SK-N-SH treated with all-trans-retinoic acid at 6 μM for 48 hours (cell line): ENCODE measurements at regions not wholly inside any gene's neighbourhood (a gene's known extent, or its start where the extent isn't known, plus 50 kb on each side); places are given as distances from the start of the nearest gene placed in this dataset.

ENCODE experiments used
- ATAC-seq: fragments of 200-7000 bp; cut with Tn5 transposase; 3 replicates; pipeline ENCODE4 v1.9.1; 2020; ENCODE audit warnings: mild to moderate bottlenecking, moderate library complexity
- ARNTL ChIP-seq: fragments of 450-650 bp; formaldehyde crosslinking; IDR thresholded peaks from 2 replicates; pipeline ENCODE4 v1.5.0; 2020; ENCODE audit warnings: low read depth, mild to moderate bottlenecking, moderate library complexity, borderline replicate concordance
- BACH2 ChIP-seq: fragments of 250-450 bp; sonication (Bioruptor Pico); IDR thresholded peaks from 2 replicates; pipeline ENCODE4 v1.9.0; 2021; ENCODE audit warnings: mild to moderate bottlenecking, borderline replicate concordance
- CSDC2 ChIP-seq: fragments of 250-450 bp; sonication (Bioruptor Pico); IDR thresholded peaks from 2 replicates; pipeline ENCODE4 v1.5.0; 2020; ENCODE audit warnings: mild to moderate bottlenecking, moderate library complexity
- ESRRG ChIP-seq: fragments of 250-450 bp; sonication (Bioruptor Pico); IDR thresholded peaks from 2 replicates; pipeline ENCODE4 v1.6.1; 2021; ENCODE audit warnings: mild to moderate bottlenecking
- GLIS3 ChIP-seq: fragments of 250-450 bp; sonication (Bioruptor Pico); IDR thresholded peaks from 2 replicates; pipeline ENCODE4 v1.5.0; 2020; ENCODE audit warnings: mild to moderate bottlenecking, moderate library complexity
- ISL1 ChIP-seq: fragments of 250-450 bp; sonication (Bioruptor Pico); IDR thresholded peaks from 2 replicates; pipeline ENCODE4 v2.1.2; 2022; ENCODE audit warnings: mild to moderate bottlenecking, moderate library complexity
- OSR1 ChIP-seq: fragments of 250-450 bp; sonication (Bioruptor Pico); IDR thresholded peaks from 2 replicates; pipeline ENCODE4 v1.8.0; 2022; ENCODE audit warnings: moderate library complexity, mild to moderate bottlenecking, inconsistent platforms
- PPARA ChIP-seq: fragments of 250-450 bp; sonication (Bioruptor Pico); IDR thresholded peaks from 2 replicates; pipeline ENCODE4 v1.5.0; 2020; ENCODE audit warnings: mild to moderate bottlenecking, borderline replicate concordance
- RARB ChIP-seq: fragments of 250-450 bp; sonication (Bioruptor Pico); IDR thresholded peaks from 2 replicates; pipeline ENCODE4 v1.8.0; 2021; ENCODE audit warnings: mild to moderate bottlenecking, moderate library complexity
- SNAI2 ChIP-seq: fragments of 250-450 bp; sonication (Bioruptor Pico); IDR thresholded peaks from 2 replicates; pipeline ENCODE4 v1.5.0; 2020; ENCODE audit warnings: mild to moderate bottlenecking, moderate library complexity
- TCF4 ChIP-seq: fragments of 250-450 bp; sonication (Bioruptor Pico); IDR thresholded peaks from 2 replicates; pipeline ENCODE4 v1.8.0; 2021; ENCODE audit warnings: mild to moderate bottlenecking, moderate library complexity, borderline replicate concordance
- TOX ChIP-seq: fragments of 250-450 bp; sonication (Bioruptor Pico); IDR thresholded peaks from 2 replicates; pipeline ENCODE4 v1.8.0; 2021; ENCODE audit warnings: mild to moderate bottlenecking, moderate library complexity, borderline replicate concordance
- ZC3H10 ChIP-seq: fragments of 250-450 bp; sonication (Bioruptor Pico); IDR thresholded peaks from 2 replicates; pipeline ENCODE4 v1.5.1; 2021; ENCODE audit warnings: mild to moderate bottlenecking, moderate library complexity
- ZFP3 ChIP-seq: fragments of 250-450 bp; sonication (Bioruptor Pico); IDR thresholded peaks from 2 replicates; pipeline ENCODE4 v1.5.0; 2020; ENCODE audit warnings: mild to moderate bottlenecking, moderate library complexity
- ZFP30 ChIP-seq: fragments of 450-650 bp; formaldehyde crosslinking; IDR thresholded peaks from 2 replicates; pipeline ENCODE4 v1.5.0; 2022; ENCODE audit warnings: mild to moderate bottlenecking, moderate library complexity
- ZNF565 ChIP-seq: fragments of 450-650 bp; formaldehyde crosslinking; conservative IDR thresholded peaks from 2 replicates; pipeline ENCODE4 v1.5.0; 2020; ENCODE audit warnings: low read depth, mild to moderate bottlenecking, moderate library complexity
- ZNF70 ChIP-seq: fragments of 450-650 bp; formaldehyde crosslinking; IDR thresholded peaks from 2 replicates; pipeline ENCODE4 v1.5.0; 2020; ENCODE audit warnings: mild to moderate bottlenecking, moderate library complexity
- ZNF8 ChIP-seq: fragments of 450-650 bp; formaldehyde crosslinking; IDR thresholded peaks from 2 replicates; pipeline ENCODE4 v1.5.0; 2020; ENCODE audit warnings: mild to moderate bottlenecking, moderate library complexity
- TF ChIP-seq, protein P1 (sequence below): fragments of 250-450 bp; sonication (Bioruptor Pico); IDR thresholded peaks from 2 replicates; pipeline ENCODE4 v1.8.0; 2020; ENCODE audit warnings: mild to moderate bottlenecking, moderate library complexity, borderline replicate concordance
- TF ChIP-seq, protein P2 (sequence below): fragments of 250-450 bp; sonication (Bioruptor Pico); IDR thresholded peaks from 2 replicates; pipeline ENCODE4 v1.5.1; 2020; ENCODE audit warnings: low read depth, mild to moderate bottlenecking, moderate library complexity
- TF ChIP-seq, protein P3 (sequence below): fragments of 250-450 bp; sonication (Bioruptor Pico); IDR thresholded peaks from 2 replicates; pipeline ENCODE4 v1.5.1; 2021; ENCODE audit warnings: mild to moderate bottlenecking, moderate library complexity
- TF ChIP-seq, protein P4 (sequence below): fragments of 250-450 bp; sonication (Bioruptor Pico); IDR thresholded peaks from 2 replicates; pipeline ENCODE4 v1.5.0; 2020; ENCODE audit warnings: mild to moderate bottlenecking, moderate library complexity
- TF ChIP-seq, protein P5 (sequence below): fragments of 250-450 bp; sonication (Bioruptor Pico); IDR thresholded peaks from 2 replicates; pipeline ENCODE4 v1.8.0; 2021; ENCODE audit warnings: low read depth, mild to moderate bottlenecking, moderate library complexity, borderline replicate concordance

DNA sequence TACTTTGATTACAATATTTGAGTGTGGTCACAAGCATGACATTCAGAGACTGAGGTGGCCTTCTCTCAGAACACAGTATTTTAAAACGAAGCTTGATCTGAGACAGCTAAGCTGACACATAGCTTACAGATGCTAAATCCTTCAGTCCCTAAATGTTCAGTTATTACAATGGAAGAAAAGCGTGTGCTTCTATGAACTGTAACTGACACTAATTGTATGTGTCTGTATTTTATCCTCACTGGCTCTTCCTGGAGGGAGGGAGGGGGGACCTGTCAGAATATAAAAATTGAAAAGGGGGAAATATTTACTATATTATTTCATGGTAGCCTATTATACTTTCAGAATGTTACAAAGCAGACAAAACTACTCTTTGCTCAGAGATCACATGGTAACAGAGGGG, 340.2 kb downstream of the FIGN start:
- ATAC-seq: no peak
- TF ChIP-seq ZFP30 (CRISPR knock-in tag) (no peak), BACH2 (CRISPR knock-in tag) (no peak), ISL1 (no peak), ZC3H10 (CRISPR knock-in tag) (no peak), ZNF8 (CRISPR knock-in tag) (no peak), ZNF70 (no peak), OSR1 (CRISPR knock-in tag) (no peak), PPARA (no peak), ZFP3 (CRISPR knock-in tag) (no peak), TCF4 (CRISPR knock-in tag) (no peak)
- TF ChIP-seq, protein P1, sequence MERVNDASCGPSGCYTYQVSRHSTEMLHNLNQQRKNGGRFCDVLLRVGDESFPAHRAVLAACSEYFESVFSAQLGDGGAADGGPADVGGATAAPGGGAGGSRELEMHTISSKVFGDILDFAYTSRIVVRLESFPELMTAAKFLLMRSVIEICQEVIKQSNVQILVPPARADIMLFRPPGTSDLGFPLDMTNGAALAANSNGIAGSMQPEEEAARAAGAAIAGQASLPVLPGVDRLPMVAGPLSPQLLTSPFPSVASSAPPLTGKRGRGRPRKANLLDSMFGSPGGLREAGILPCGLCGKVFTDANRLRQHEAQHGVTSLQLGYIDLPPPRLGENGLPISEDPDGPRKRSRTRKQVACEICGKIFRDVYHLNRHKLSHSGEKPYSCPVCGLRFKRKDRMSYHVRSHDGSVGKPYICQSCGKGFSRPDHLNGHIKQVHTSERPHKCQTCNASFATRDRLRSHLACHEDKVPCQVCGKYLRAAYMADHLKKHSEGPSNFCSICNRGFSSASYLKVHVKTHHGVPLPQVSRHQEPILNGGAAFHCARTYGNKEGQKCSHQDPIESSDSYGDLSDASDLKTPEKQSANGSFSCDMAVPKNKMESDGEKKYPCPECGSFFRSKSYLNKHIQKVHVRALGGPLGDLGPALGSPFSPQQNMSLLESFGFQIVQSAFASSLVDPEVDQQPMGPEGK (CRISPR knock-in tag): no peak

DNA sequence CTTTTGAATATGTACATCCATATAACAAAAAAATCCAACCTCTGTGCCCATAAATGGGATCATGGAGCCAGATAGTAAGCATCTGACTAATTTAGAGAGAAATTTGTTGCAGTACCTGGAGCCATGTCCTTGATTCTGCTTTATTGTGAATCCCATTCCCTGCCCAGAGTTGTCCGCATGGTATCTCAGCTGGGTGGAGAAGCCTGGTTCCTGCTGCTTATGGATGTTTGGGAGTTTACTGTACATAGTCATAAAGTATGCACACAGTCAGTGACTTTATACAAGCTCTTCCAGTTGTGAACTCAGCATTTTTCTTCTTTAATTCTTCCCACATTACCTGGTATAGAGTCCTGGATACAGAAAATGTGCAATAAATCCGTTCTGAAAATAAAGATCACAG, 346.0 kb downstream of the FIGN start:
- no peak for ATAC-seq
- no peak for TF ChIP-seq BACH2 (CRISPR knock-in tag)
- TF ChIP-seq ZFP3 (CRISPR knock-in tag): no peak
- no peak for TF ChIP-seq ZFP30 (CRISPR knock-in tag)
- TF ChIP-seq ZNF8 (CRISPR knock-in tag): no peak
- TF ChIP-seq RARB (CRISPR knock-in tag): no peak
- TF ChIP-seq ZC3H10 (CRISPR knock-in tag): no peak
- no peak for TF ChIP-seq GLIS3 (CRISPR knock-in tag)
- TF ChIP-seq, all 23 proteins: peak for 0

DNA sequence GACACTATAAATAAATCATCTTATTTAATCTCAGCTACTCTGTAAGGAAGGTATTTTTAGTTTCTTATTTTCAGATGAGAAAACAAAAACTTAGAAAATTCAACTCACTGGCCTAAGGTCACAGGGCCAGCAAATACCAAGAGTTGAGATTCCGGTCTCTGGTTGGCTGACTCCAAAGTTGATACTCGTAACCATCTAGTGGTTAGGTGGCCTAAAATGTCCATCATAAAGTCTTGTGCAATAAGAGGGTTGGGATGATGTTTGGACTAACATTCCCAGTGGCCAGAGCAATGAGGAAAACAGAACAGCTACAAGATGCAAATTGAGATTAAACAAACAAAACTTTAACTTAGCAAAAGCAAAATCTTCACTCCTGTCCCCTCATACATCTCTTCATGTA, 360.3 kb downstream of the FIGN start:
- no peak for ATAC-seq
- TF ChIP-seq CSDC2 (CRISPR knock-in tag): no peak
- no peak for TF ChIP-seq ZNF70
- TF ChIP-seq ZNF565 (CRISPR knock-in tag): no peak
- TF ChIP-seq ISL1: no peak
- TF ChIP-seq, protein P2, sequence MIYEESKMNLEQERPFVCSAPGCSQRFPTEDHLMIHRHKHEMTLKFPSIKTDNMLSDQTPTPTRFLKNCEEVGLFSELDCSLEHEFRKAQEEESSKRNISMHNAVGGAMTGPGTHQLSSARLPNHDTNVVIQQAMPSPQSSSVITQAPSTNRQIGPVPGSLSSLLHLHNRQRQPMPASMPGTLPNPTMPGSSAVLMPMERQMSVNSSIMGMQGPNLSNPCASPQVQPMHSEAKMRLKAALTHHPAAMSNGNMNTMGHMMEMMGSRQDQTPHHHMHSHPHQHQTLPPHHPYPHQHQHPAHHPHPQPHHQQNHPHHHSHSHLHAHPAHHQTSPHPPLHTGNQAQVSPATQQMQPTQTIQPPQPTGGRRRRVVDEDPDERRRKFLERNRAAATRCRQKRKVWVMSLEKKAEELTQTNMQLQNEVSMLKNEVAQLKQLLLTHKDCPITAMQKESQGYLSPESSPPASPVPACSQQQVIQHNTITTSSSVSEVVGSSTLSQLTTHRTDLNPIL (CRISPR knock-in tag): no peak

DNA sequence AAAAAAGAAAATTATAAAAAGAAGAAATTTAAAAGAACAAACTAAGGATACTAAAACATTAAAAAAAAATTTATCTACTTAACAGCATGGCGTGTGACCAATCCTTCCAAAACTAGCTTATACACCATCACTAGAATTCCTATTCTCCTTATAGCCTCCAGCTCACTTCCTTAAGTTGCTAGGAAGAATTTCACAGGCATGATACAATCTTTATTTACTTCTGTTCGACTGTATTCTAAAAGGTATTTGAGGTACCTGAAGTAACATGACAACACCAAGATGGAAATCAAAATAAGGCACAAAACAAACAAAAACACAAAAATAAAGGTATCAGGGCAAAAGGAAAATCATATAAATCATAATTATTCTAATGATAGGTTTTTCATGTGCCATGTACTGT, 360.7 kb downstream of the FIGN start:
- no peak for ATAC-seq
- TF ChIP-seq ARNTL (CRISPR knock-in tag) (no peak), ESRRG (CRISPR knock-in tag) (no peak), ZNF565 (CRISPR knock-in tag) (no peak), TOX (CRISPR knock-in tag) (no peak), SNAI2 (CRISPR knock-in tag) (no peak), RARB (CRISPR knock-in tag) (no peak), CSDC2 (CRISPR knock-in tag) (no peak), BACH2 (CRISPR knock-in tag) (no peak), ZNF8 (CRISPR knock-in tag) (no peak), GLIS3 (CRISPR knock-in tag) (no peak), TCF4 (CRISPR knock-in tag) (no peak), ZNF70 (no peak), ZFP3 (CRISPR knock-in tag) (no peak)
- TF ChIP-seq, protein P3, sequence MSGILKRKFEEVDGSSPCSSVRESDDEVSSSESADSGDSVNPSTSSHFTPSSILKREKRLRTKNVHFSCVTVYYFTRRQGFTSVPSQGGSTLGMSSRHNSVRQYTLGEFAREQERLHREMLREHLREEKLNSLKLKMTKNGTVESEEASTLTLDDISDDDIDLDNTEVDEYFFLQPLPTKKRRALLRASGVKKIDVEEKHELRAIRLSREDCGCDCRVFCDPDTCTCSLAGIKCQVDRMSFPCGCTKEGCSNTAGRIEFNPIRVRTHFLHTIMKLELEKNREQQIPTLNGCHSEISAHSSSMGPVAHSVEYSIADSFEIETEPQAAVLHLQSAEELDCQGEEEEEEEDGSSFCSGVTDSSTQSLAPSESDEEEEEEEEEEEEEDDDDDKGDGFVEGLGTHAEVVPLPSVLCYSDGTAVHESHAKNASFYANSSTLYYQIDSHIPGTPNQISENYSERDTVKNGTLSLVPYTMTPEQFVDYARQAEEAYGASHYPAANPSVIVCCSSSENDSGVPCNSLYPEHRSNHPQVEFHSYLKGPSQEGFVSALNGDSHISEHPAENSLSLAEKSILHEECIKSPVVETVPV (CRISPR knock-in tag): no peak
- TF ChIP-seq, protein P2 (CRISPR knock-in tag): no peak
- TF ChIP-seq, protein P4, sequence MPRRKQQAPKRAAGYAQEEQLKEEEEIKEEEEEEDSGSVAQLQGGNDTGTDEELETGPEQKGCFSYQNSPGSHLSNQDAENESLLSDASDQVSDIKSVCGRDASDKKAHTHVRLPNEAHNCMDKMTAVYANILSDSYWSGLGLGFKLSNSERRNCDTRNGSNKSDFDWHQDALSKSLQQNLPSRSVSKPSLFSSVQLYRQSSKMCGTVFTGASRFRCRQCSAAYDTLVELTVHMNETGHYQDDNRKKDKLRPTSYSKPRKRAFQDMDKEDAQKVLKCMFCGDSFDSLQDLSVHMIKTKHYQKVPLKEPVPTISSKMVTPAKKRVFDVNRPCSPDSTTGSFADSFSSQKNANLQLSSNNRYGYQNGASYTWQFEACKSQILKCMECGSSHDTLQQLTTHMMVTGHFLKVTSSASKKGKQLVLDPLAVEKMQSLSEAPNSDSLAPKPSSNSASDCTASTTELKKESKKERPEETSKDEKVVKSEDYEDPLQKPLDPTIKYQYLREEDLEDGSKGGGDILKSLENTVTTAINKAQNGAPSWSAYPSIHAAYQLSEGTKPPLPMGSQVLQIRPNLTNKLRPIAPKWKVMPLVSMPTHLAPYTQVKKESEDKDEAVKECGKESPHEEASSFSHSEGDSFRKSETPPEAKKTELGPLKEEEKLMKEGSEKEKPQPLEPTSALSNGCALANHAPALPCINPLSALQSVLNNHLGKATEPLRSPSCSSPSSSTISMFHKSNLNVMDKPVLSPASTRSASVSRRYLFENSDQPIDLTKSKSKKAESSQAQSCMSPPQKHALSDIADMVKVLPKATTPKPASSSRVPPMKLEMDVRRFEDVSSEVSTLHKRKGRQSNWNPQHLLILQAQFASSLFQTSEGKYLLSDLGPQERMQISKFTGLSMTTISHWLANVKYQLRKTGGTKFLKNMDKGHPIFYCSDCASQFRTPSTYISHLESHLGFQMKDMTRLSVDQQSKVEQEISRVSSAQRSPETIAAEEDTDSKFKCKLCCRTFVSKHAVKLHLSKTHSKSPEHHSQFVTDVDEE: no peak
- TF ChIP-seq, protein P1 (CRISPR knock-in tag): no peak
- TF ChIP-seq, protein P5, sequence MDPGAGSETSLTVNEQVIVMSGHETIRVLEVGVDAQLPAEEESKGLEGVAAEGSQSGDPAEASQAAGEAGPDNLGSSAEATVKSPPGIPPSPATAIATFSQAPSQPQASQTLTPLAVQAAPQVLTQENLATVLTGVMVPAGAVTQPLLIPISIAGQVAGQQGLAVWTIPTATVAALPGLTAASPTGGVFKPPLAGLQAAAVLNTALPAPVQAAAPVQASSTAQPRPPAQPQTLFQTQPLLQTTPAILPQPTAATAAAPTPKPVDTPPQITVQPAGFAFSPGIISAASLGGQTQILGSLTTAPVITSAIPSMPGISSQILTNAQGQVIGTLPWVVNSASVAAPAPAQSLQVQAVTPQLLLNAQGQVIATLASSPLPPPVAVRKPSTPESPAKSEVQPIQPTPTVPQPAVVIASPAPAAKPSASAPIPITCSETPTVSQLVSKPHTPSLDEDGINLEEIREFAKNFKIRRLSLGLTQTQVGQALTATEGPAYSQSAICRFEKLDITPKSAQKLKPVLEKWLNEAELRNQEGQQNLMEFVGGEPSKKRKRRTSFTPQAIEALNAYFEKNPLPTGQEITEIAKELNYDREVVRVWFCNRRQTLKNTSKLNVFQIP (CRISPR knock-in tag): no peak
